Endothelial cell of umbilical vein (primary cell): ENCODE measurements at regions not wholly inside any gene's neighbourhood (a gene's known extent, or its start where the extent isn't known, plus 50 kb on each side); places are given as distances from the start of the nearest gene placed in this dataset.

Experiments used
- CTCF ChIP-seq, 2 donors: IDR thresholded peaks; 1 replicate in 1 of 2; 2 replicates in 1 of 2; pipeline ENCODE4 v1.5.1; 2011; ENCODE audit warnings: low read length in 2 of 2, mild to moderate bottlenecking in 2 of 2, moderate library complexity in 2 of 2, control low read depth in 1 of 2, inconsistent platforms in 1 of 2, low read depth in 1 of 2; ENCODE audit not compliant: insufficient read depth in 1 of 2; ENCODE audit errors: extremely low read depth in 1 of 2
- EZH2 ChIP-seq: IDR thresholded peaks from 2 replicates; pipeline ENCODE4 v1.6.1; 2012; ENCODE audit warnings: borderline replicate concordance, low read depth, mild to moderate bottlenecking, moderate library complexity, low read length, inconsistent platforms; ENCODE audit not compliant: severe bottlenecking
- GATA2 ChIP-seq: IDR thresholded peaks from 2 replicates; pipeline ENCODE4 v1.7.0; 2011; ENCODE audit warnings: low read depth, mild to moderate bottlenecking, moderate library complexity, mixed read lengths, low read length; ENCODE audit not compliant: insufficient read length, insufficient read depth
- JUN ChIP-seq: IDR thresholded peaks from 2 replicates; pipeline ENCODE4 v1.6.1; 2011; ENCODE audit warnings: borderline replicate concordance, low read depth; ENCODE audit not compliant: insufficient read length, insufficient read depth
- MAX ChIP-seq: IDR thresholded peaks from 2 replicates; pipeline ENCODE4 v1.6.1; 2011; ENCODE audit not compliant: insufficient read depth, insufficient read length
- MYC ChIP-seq: IDR thresholded peaks from one replicate; pipeline ENCODE4 v1.6.1; 2011; ENCODE audit warnings: mild to moderate bottlenecking, low read depth, low read length
- POLR2A ChIP-seq: IDR thresholded peaks from 2 replicates; pipeline ENCODE4 v1.6.1; 2012; ENCODE audit warnings: low read depth, mild to moderate bottlenecking, control low read depth, low read length
- POLR2AphosphoS5 ChIP-seq: IDR thresholded peaks from 2 replicates; pipeline ENCODE4 v1.6.1; 2012; ENCODE audit warnings: low read depth, mild to moderate bottlenecking, control low read depth, low read length, moderate library complexity; ENCODE audit not compliant: insufficient read depth

- no peak for TF ChIP-seq POLR2A
- no peak for TF ChIP-seq CTCF (IDR thresholded peaks at IDR 0.05; ENCODE audit: extremely low read depth in 1 of 2, insufficient read depth in 1 of 2, low read depth in 1 of 2, low read length in 2 of 2)
- no peak for TF ChIP-seq MAX
- no peak for TF ChIP-seq POLR2AphosphoS5
- TF ChIP-seq MYC = no peak
- TF ChIP-seq EZH2 = no peak
- no peak for TF ChIP-seq GATA2
- no peak for TF ChIP-seq JUN
Observed at GRCh38 chr17:77693301-77693700, 265.2 kb upstream of the TNRC6C start.
